Astrocyte (in vitro differentiated cells and primary cell): ENCODE measurements at regions not wholly inside any gene's neighbourhood (a gene's known extent, or its start where the extent isn't known, plus 50 kb on each side); places are given as distances from the start of the nearest gene placed in this dataset.
"Not testable (repeated sequence)": the region's sequence is repeated elsewhere in the genome, so short reads cannot be mapped to it uniquely, and the experiment has no call there.

ENCODE experiments used
- DNase-seq: peaks from one replicate; pipeline ENCODE4 v3.0.0-alpha.2; 2010; ENCODE audit warnings: low read depth
- FAIRE-seq: peaks from 2 replicates; lab custom pipeline; 2011; peaks lifted over from hg19 to GRCh38; lab: Jason Lieb, UNC
- H2AFZ ChIP-seq: 2 replicates; pipeline ENCODE4 v1.6.0; 2012; ENCODE audit warnings: low read depth, low read length, inconsistent platforms
- H3K27ac ChIP-seq: 2 replicates; pipeline ENCODE4 v1.5.1; 2011; ENCODE audit warnings: low read depth, low read length, inconsistent platforms
- H3K27me3 ChIP-seq: 2 replicates; pipeline ENCODE4 v1.6.0; 2011; ENCODE audit warnings: low read length, inconsistent platforms; ENCODE audit not compliant: insufficient read depth
- H3K36me3 ChIP-seq: 2 replicates; pipeline ENCODE4 v1.5.1; 2011; ENCODE audit warnings: low read length, inconsistent platforms; ENCODE audit not compliant: insufficient read depth
- H3K4me1 ChIP-seq: 2 replicates; pipeline ENCODE4 v1.5.1; 2011; ENCODE audit warnings: low read length, inconsistent platforms; ENCODE audit not compliant: insufficient read depth
- H3K4me2 ChIP-seq: 2 replicates; pipeline ENCODE4 v1.6.0; 2012; ENCODE audit warnings: low read length, inconsistent platforms
- H3K4me3 ChIP-seq: 2 replicates; pipeline ENCODE4 v1.5.1; 2011; ENCODE audit warnings: low read depth, mild to moderate bottlenecking, low read length, inconsistent platforms; ENCODE audit not compliant: insufficient read depth
- H3K79me2 ChIP-seq: 2 replicates; pipeline ENCODE4 v1.6.0; 2012; ENCODE audit warnings: mild to moderate bottlenecking, low read length, inconsistent platforms; ENCODE audit not compliant: insufficient read depth
- H3K9ac ChIP-seq: 2 replicates; pipeline ENCODE4 v1.6.0; 2012; ENCODE audit warnings: mild to moderate bottlenecking, low read length, inconsistent platforms
- H3K9me3 ChIP-seq: 2 replicates; pipeline ENCODE4 v1.5.1; 2012; ENCODE audit warnings: low read depth, mild to moderate bottlenecking, low read length, inconsistent platforms; ENCODE audit not compliant: insufficient read depth
- H4K20me1 ChIP-seq: 2 replicates; pipeline ENCODE4 v1.6.0; 2012; ENCODE audit warnings: low read length, inconsistent platforms; ENCODE audit not compliant: insufficient read depth
- H3K27ac Mint-ChIP-seq: one replicate; pipeline ENCODE4 v1.8.0; 2021; ENCODE audit warnings: mild to moderate bottlenecking, mixed read lengths; ENCODE audit not compliant: unreplicated experiment
- H3K27me3 Mint-ChIP-seq: one replicate; pipeline ENCODE4 v1.8.0; 2021; ENCODE audit warnings: low read depth, mixed read lengths; ENCODE audit not compliant: unreplicated experiment
- H3K36me3 Mint-ChIP-seq: one replicate; pipeline ENCODE4 v1.8.0; 2021; ENCODE audit warnings: low read depth, mixed read lengths; ENCODE audit not compliant: unreplicated experiment
- H3K4me1 Mint-ChIP-seq: one replicate; pipeline ENCODE4 v1.8.0; 2021; ENCODE audit warnings: low read depth, mixed read lengths; ENCODE audit not compliant: unreplicated experiment
- H3K4me3 Mint-ChIP-seq: one replicate; pipeline ENCODE4 v1.8.0; 2021; ENCODE audit warnings: mild to moderate bottlenecking, moderate library complexity, mixed read lengths; ENCODE audit not compliant: unreplicated experiment
- H3K9me3 Mint-ChIP-seq: one replicate; pipeline ENCODE4 v1.8.0; 2021; ENCODE audit warnings: mild to moderate bottlenecking, mixed read lengths; ENCODE audit not compliant: unreplicated experiment
- EZH2 ChIP-seq: IDR thresholded peaks from 2 replicates; pipeline ENCODE4 v1.6.1; 2012; ENCODE audit warnings: mild to moderate bottlenecking, low read length, inconsistent platforms; ENCODE audit not compliant: insufficient read depth
- TF ChIP-seq, protein P1 (sequence below): IDR thresholded peaks from 2 replicates; pipeline ENCODE4 v1.5.1; 2011; ENCODE audit warnings: low read depth, mild to moderate bottlenecking, inconsistent platforms, low read length, moderate library complexity; ENCODE audit not compliant: insufficient read depth

GRCh38 chr1:70583522-70583921, 172.5 kb downstream of the CTH start:
- H3K4me3 Mint-ChIP-seq, result no peak overlapping the region
- no peaks in the 10 kb centered on the region for H3K4me1 ChIP-seq
- no peak overlapping the region for H3K27ac Mint-ChIP-seq
- FAIRE-seq (no peak), DNase-seq (no peak)
- H3K4me2 ChIP-seq, result no peak overlapping the region
- H3K9me3 Mint-ChIP-seq, result no peaks in the 10 kb centered on the region
- no peaks in the 10 kb centered on the region for H3K9me3 ChIP-seq
- H3K36me3 Mint-ChIP-seq, result no peaks in the 10 kb centered on the region
- no peaks in the 10 kb centered on the region for H4K20me1 ChIP-seq
- H3K27ac ChIP-seq, result no peak overlapping the region
- no peaks in the 10 kb centered on the region for H3K79me2 ChIP-seq
- H3K9ac ChIP-seq, result no peak overlapping the region
- H2AFZ ChIP-seq, result no peak overlapping the region
- H3K4me1 Mint-ChIP-seq, result no peaks in the 10 kb centered on the region
- H3K27me3 ChIP-seq, result no peaks in the 10 kb centered on the region
- peaks cover under 1% of the 10 kb centered on the region for H3K27me3 Mint-ChIP-seq
- H3K4me3 ChIP-seq, result no peak overlapping the region
- TF ChIP-seq EZH2, result no peak
- TF ChIP-seq, protein P1, sequence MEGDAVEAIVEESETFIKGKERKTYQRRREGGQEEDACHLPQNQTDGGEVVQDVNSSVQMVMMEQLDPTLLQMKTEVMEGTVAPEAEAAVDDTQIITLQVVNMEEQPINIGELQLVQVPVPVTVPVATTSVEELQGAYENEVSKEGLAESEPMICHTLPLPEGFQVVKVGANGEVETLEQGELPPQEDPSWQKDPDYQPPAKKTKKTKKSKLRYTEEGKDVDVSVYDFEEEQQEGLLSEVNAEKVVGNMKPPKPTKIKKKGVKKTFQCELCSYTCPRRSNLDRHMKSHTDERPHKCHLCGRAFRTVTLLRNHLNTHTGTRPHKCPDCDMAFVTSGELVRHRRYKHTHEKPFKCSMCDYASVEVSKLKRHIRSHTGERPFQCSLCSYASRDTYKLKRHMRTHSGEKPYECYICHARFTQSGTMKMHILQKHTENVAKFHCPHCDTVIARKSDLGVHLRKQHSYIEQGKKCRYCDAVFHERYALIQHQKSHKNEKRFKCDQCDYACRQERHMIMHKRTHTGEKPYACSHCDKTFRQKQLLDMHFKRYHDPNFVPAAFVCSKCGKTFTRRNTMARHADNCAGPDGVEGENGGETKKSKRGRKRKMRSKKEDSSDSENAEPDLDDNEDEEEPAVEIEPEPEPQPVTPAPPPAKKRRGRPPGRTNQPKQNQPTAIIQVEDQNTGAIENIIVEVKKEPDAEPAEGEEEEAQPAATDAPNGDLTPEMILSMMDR, result no peak
- no peaks in the 10 kb centered on the region for H3K36me3 ChIP-seq

GRCh38 chr1:70586046-70586445, 175.0 kb downstream of the CTH start:
- Histone ChIP-seq H2AFZ (no peak overlapping the region), H3K27ac (no peak overlapping the region), H3K9ac (no peak overlapping the region), H3K4me1 (no peaks in the 10 kb centered on the region), H3K9me3 (no peaks in the 10 kb centered on the region), H3K4me2 (no peak overlapping the region), H4K20me1 (no peaks in the 10 kb centered on the region), H3K4me3 (no peak overlapping the region), H3K36me3 (no peaks in the 10 kb centered on the region), H3K79me2 (no peaks in the 10 kb centered on the region), H3K27me3 (no peaks in the 10 kb centered on the region)
- peaks cover 12% of the 10 kb centered on the region for H3K27me3 Mint-ChIP-seq
- no peak for DNase-seq
- no peaks in the 10 kb centered on the region for H3K9me3 Mint-ChIP-seq
- no peaks in the 10 kb centered on the region for H3K4me1 Mint-ChIP-seq
- TF ChIP-seq, protein P1, result no peak
- H3K27ac Mint-ChIP-seq, result no peak overlapping the region
- H3K4me3 Mint-ChIP-seq, result no peak overlapping the region
- no peak for FAIRE-seq
- H3K36me3 Mint-ChIP-seq, result no peaks in the 10 kb centered on the region

DNA sequence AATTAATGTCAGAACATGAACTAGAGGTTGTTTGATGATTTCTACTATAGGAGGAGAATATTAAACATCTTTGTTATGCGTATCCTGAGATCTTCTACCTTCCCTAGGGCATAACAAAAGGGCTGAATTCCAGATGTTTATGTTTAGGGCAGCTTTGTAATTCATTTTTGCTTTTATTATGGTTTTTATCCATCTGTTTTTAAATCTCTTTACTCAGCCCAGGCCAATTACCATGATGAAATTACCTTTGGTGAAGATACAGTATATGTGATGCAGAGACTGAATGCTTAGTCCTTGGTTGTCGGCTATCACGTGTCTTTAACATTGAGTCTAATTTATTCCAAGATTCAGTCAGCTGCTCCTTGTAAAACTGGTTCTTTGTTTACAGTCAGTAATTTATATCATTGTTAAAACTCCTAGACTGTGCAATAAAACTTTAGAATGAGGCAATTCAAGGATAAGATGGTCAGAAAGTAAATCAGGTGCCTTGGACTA, 176.9 kb downstream of the CTH start:
- Mint-ChIP-seq H3K4me3 (no peak overlapping the region), H3K4me1 (no peaks in the 10 kb centered on the region), H3K27me3 (peaks cover 12% of the 10 kb centered on the region), H3K36me3 (no peaks in the 10 kb centered on the region), H3K9me3 (no peaks in the 10 kb centered on the region), H3K27ac (no peak overlapping the region)
- no peaks in the 10 kb centered on the region for H3K36me3 ChIP-seq
- no peaks in the 10 kb centered on the region for H4K20me1 ChIP-seq
- H2AFZ ChIP-seq, result no peak overlapping the region
- no peak overlapping the region for H3K27ac ChIP-seq
- H3K27me3 ChIP-seq, result no peaks in the 10 kb centered on the region
- FAIRE-seq (no peak), DNase-seq (no peak)
- H3K4me2 ChIP-seq, result no peak overlapping the region
- H3K9me3 ChIP-seq, result no peaks in the 10 kb centered on the region
- H3K9ac ChIP-seq, result no peak overlapping the region
- no peak overlapping the region for H3K4me3 ChIP-seq
- TF ChIP-seq, protein P1, result no peak
- TF ChIP-seq EZH2, result no peak
- H3K79me2 ChIP-seq, result no peaks in the 10 kb centered on the region
- no peaks in the 10 kb centered on the region for H3K4me1 ChIP-seq

GRCh38 chr1:70593551-70593950, 182.5 kb downstream of the CTH start:
- not testable (repeated sequence) for H3K4me2 ChIP-seq, H3K36me3 ChIP-seq, H3K27me3 ChIP-seq, H3K27ac Mint-ChIP-seq, H3K4me1 Mint-ChIP-seq, H3K4me3 ChIP-seq, H3K36me3 Mint-ChIP-seq, H2AFZ ChIP-seq, DNase-seq, H3K9ac ChIP-seq, H3K9me3 Mint-ChIP-seq, H3K27ac ChIP-seq, H3K79me2 ChIP-seq, H4K20me1 ChIP-seq, H3K4me3 Mint-ChIP-seq, H3K9me3 ChIP-seq, FAIRE-seq, H3K4me1 ChIP-seq
- H3K27me3 Mint-ChIP-seq, result peaks cover 11% of the 10 kb centered on the region
